ENCODE measurements at regions not wholly inside any gene's neighbourhood (a gene's known extent, or its start where the extent isn't known, plus 50 kb on each side); places are given as distances from the start of the nearest gene placed in this dataset.

DNA sequence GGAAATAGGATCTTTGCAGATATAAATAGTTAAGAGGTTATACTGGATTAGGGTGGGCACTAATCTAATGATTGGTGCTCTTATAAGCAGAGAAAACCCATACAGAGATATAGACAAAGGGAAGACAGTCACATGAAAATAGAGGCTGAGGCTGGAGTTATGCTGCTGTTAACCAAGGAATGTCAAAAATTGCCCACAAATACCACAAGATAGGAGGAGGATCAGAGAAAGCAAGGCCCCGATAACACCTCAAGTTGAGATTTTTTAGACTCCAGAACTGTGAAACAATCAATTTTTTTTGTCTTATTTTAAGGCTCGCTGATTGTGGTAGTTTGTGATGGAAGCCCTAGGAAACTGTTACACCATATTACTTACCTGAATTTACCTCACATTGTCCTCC is 513.2 kb downstream of the COL11A1 start:
- Histone ChIP-seq H3K36me3 (ENCODE audit: control insufficient read depth, insufficient read depth, low read length) (no peaks in the 10 kb centered on the region), H3K4me1 (ENCODE audit: control insufficient read depth, insufficient read depth, low read length) (0 out of 2 replicates have a peak, but pooled peaks cover 3% of the 10 kb centered on the region), H3K27me3 (ENCODE audit: control insufficient read depth, insufficient read depth, low read length) (no peaks in the 10 kb centered on the region), H3K9ac (ENCODE audit: low read depth, low read length) (no peak overlapping the region), H3K9me3 (ENCODE audit: control insufficient read depth, insufficient read depth, low read length) (no peaks in the 10 kb centered on the region), H3K27ac (ENCODE audit: low read depth, low read length) (no peak overlapping the region), H3K4me3 (ENCODE audit: low read depth, low read length) (no peak overlapping the region)

GRCh38 chr1:102593276-102593675 is 515.0 kb downstream of the COL11A1 start:
- no peaks in the 10 kb centered on the region for H3K27me3 ChIP-seq (ENCODE audit: control insufficient read depth, insufficient read depth, low read length)
- H3K9ac ChIP-seq (ENCODE audit: low read depth, low read length), result no peak overlapping the region
- H3K9me3 ChIP-seq (ENCODE audit: control insufficient read depth, insufficient read depth, low read length), result no peaks in the 10 kb centered on the region
- 0 out of 2 replicates have a peak, but pooled peaks cover 3% of the 10 kb centered on the region for H3K4me1 ChIP-seq (ENCODE audit: control insufficient read depth, insufficient read depth, low read length)
- H3K4me3 ChIP-seq (ENCODE audit: low read depth, low read length), result no peak overlapping the region
- H3K27ac ChIP-seq (ENCODE audit: low read depth, low read length), result no peak overlapping the region
- H3K36me3 ChIP-seq (ENCODE audit: control insufficient read depth, insufficient read depth, low read length), result no peaks in the 10 kb centered on the region

DNA sequence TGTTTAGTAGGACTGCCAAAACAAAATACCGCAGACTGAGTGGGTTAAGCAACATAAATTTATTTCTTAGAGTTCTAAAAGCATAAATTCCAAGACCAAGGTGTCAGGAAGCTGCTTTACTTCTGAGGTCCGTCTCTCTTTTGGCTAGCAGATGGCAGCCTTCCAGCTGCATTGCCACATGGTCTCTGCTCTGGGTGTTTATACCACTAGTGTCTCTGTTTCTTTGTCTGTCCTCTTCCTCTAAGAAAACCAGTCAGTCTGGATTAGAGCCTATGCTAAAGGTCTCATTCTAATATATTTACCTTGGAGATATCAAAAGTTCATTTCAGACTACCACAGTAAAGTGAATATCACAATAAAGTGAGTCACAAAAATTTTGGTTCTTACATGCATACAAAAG is 519.8 kb downstream of the COL11A1 start:
- Histone ChIP-seq H3K4me3 (ENCODE audit: low read depth, low read length) (no peak overlapping the region), H3K9ac (ENCODE audit: low read depth, low read length) (no peak overlapping the region), H3K4me1 (ENCODE audit: control insufficient read depth, insufficient read depth, low read length) (no peaks in the 10 kb centered on the region), H3K9me3 (ENCODE audit: control insufficient read depth, insufficient read depth, low read length) (no peaks in the 10 kb centered on the region), H3K36me3 (ENCODE audit: control insufficient read depth, insufficient read depth, low read length) (no peaks in the 10 kb centered on the region), H3K27ac (ENCODE audit: low read depth, low read length) (no peak overlapping the region), H3K27me3 (ENCODE audit: control insufficient read depth, insufficient read depth, low read length) (no peaks in the 10 kb centered on the region)

DNA sequence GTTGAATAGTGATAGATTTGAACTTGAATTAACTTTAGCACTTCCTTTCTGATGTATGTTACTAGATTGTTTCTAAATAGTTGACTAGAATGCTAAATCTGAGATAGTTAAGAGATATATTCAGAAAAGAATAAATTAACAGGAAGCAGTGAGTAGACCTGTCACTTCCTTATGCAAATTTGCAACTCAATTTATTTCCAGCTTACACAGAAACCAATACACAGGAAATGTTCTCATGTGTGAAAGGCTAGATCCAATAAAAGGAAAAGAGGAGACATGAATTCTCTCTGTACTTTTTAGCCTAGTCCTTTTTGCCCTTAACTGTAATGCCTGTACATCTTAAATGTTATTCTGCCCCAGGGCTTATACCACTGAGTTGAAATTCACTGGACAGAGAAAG is 522.3 kb downstream of the COL11A1 start:
- H3K4me1 ChIP-seq (ENCODE audit: control insufficient read depth, insufficient read depth, low read length), result no peaks in the 10 kb centered on the region
- H3K9me3 ChIP-seq (ENCODE audit: control insufficient read depth, insufficient read depth, low read length), result no peaks in the 10 kb centered on the region
- H3K4me3 ChIP-seq (ENCODE audit: low read depth, low read length), result no peak overlapping the region
- no peaks in the 10 kb centered on the region for H3K27me3 ChIP-seq (ENCODE audit: control insufficient read depth, insufficient read depth, low read length)
- no peak overlapping the region for H3K9ac ChIP-seq (ENCODE audit: low read depth, low read length)
- no peak overlapping the region for H3K27ac ChIP-seq (ENCODE audit: low read depth, low read length)
- H3K36me3 ChIP-seq (ENCODE audit: control insufficient read depth, insufficient read depth, low read length), result no peaks in the 10 kb centered on the region

- Histone ChIP-seq H3K27ac (ENCODE audit: low read depth, low read length) (no peak overlapping the region), H3K9ac (ENCODE audit: low read depth, low read length) (no peak overlapping the region), H3K27me3 (ENCODE audit: control insufficient read depth, insufficient read depth, low read length) (no peaks in the 10 kb centered on the region), H3K36me3 (ENCODE audit: control insufficient read depth, insufficient read depth, low read length) (no peaks in the 10 kb centered on the region), H3K9me3 (ENCODE audit: control insufficient read depth, insufficient read depth, low read length) (no peaks in the 10 kb centered on the region), H3K4me3 (ENCODE audit: low read depth, low read length) (no peak overlapping the region), H3K4me1 (ENCODE audit: control insufficient read depth, insufficient read depth, low read length) (no peaks in the 10 kb centered on the region)
These were observed 527.5 kb downstream of the COL11A1 start for GRCh38 chr1:102580806-102581205.

DNA sequence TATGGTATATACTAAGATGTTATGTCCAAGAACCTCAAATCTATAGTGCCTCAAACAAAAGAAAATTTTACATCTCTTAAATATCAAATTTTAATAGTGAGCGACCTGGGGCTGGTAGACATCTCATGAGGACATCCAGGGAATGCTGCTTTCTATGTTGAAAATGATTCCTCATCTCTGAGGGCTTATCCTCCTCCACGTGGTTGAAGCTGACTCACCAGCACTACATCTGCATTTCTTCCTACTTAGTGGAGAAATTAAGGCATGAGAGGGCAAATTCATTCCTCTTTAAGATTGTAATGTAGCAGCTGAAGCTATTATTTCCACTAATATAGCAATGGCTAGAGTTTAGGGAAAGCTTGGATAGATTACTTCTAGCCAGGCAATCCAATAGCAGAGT is 529.5 kb downstream of the COL11A1 start:
- H3K27me3 ChIP-seq (ENCODE audit: control insufficient read depth, insufficient read depth, low read length), result no peaks in the 10 kb centered on the region
- no peak overlapping the region for H3K9ac ChIP-seq (ENCODE audit: low read depth, low read length)
- no peaks in the 10 kb centered on the region for H3K36me3 ChIP-seq (ENCODE audit: control insufficient read depth, insufficient read depth, low read length)
- H3K9me3 ChIP-seq (ENCODE audit: control insufficient read depth, insufficient read depth, low read length), result no peaks in the 10 kb centered on the region
- H3K27ac ChIP-seq (ENCODE audit: low read depth, low read length), result no peak overlapping the region
- no peaks in the 10 kb centered on the region for H3K4me1 ChIP-seq (ENCODE audit: control insufficient read depth, insufficient read depth, low read length)
- H3K4me3 ChIP-seq (ENCODE audit: low read depth, low read length), result no peak overlapping the region

- Histone ChIP-seq H3K36me3 (ENCODE audit: control insufficient read depth, insufficient read depth, low read length) (no peaks in the 10 kb centered on the region), H3K27me3 (ENCODE audit: control insufficient read depth, insufficient read depth, low read length) (no peaks in the 10 kb centered on the region), H3K9ac (ENCODE audit: low read depth, low read length) (no peak overlapping the region), H3K9me3 (ENCODE audit: control insufficient read depth, insufficient read depth, low read length) (no peaks in the 10 kb centered on the region), H3K4me3 (ENCODE audit: low read depth, low read length) (no peak overlapping the region), H3K27ac (ENCODE audit: low read depth, low read length) (no peak overlapping the region), H3K4me1 (ENCODE audit: control insufficient read depth, insufficient read depth, low read length) (no peaks in the 10 kb centered on the region)
These were observed 535.7 kb downstream of the COL11A1 start for GRCh38 chr1:102572637-102573036.

DNA sequence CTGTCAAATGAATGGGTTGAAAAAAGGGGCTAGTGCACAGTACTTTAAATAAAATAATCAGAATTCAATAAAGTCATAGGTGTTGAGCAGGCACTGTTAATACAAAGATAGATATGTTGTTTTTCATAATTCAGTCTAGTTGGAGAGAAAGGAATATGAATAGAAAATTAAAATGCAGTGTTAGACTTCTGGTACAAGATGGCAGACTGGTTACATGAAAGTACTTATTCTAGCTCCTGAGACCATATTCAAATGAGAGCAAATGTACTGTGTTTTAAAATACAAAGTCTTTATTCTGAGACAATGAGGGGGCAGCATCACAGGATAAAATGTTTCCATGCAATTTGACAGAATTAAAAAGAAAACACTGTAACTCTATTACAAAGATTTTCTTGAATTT is 542.1 kb downstream of the COL11A1 start:
- Histone ChIP-seq H3K9ac (ENCODE audit: low read depth, low read length) (no peak overlapping the region), H3K4me3 (ENCODE audit: low read depth, low read length) (no peak overlapping the region), H3K9me3 (ENCODE audit: control insufficient read depth, insufficient read depth, low read length) (no peaks in the 10 kb centered on the region), H3K27ac (ENCODE audit: low read depth, low read length) (no peak overlapping the region), H3K27me3 (ENCODE audit: control insufficient read depth, insufficient read depth, low read length) (no peaks in the 10 kb centered on the region), H3K4me1 (ENCODE audit: control insufficient read depth, insufficient read depth, low read length) (no peaks in the 10 kb centered on the region), H3K36me3 (ENCODE audit: control insufficient read depth, insufficient read depth, low read length) (no peaks in the 10 kb centered on the region)

DNA sequence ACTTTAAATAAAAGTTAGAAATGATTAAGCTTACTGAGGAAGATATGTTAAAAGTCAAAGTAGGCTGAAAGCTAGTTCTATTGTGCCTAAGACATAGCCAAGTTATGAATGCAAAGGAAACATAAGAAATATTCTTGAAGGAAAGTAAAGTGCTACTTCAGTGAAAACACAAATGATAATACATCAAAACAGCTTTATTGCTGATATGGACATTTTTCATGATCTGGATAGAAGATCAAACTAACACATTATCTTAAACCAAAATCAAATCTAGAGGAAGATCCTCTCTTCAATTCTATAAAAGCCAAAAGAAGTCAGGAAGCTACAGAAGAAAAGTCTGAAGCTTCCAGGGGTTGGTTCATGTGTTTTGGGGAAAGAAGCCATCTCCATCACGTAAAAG is 545.9 kb downstream of the COL11A1 start:
- no peak overlapping the region for H3K27ac ChIP-seq (ENCODE audit: low read depth, low read length)
- no peak overlapping the region for H3K9ac ChIP-seq (ENCODE audit: low read depth, low read length)
- H3K27me3 ChIP-seq (ENCODE audit: control insufficient read depth, insufficient read depth, low read length), result no peaks in the 10 kb centered on the region
- no peaks in the 10 kb centered on the region for H3K4me1 ChIP-seq (ENCODE audit: control insufficient read depth, insufficient read depth, low read length)
- no peaks in the 10 kb centered on the region for H3K36me3 ChIP-seq (ENCODE audit: control insufficient read depth, insufficient read depth, low read length)
- H3K4me3 ChIP-seq (ENCODE audit: low read depth, low read length), result no peak overlapping the region
- no peaks in the 10 kb centered on the region for H3K9me3 ChIP-seq (ENCODE audit: control insufficient read depth, insufficient read depth, low read length)

GRCh38 chr1:102550729-102551384 is 554.1 kb upstream of the OLFM3 start:
- Histone ChIP-seq H3K9me3 (ENCODE audit: control insufficient read depth, insufficient read depth, low read length) (no peaks in the 10 kb centered on the region; the same call in 1 of the 2 replicates), H3K9ac (ENCODE audit: low read depth, low read length) (no peak overlapping the region), H3K27me3 (ENCODE audit: control insufficient read depth, insufficient read depth, low read length) (no peaks in the 10 kb centered on the region), H3K4me1 (ENCODE audit: control insufficient read depth, insufficient read depth, low read length) (no peaks in the 10 kb centered on the region), H3K4me3 (ENCODE audit: low read depth, low read length) (no peak overlapping the region), H3K36me3 (ENCODE audit: control insufficient read depth, insufficient read depth, low read length) (no peaks in the 10 kb centered on the region), H3K27ac (ENCODE audit: low read depth, low read length) (no peak overlapping the region)

GRCh38 chr1:102546251-102546650 is 549.5 kb upstream of the OLFM3 start:
- no peak overlapping the region for H3K9ac ChIP-seq (ENCODE audit: low read depth, low read length)
- H3K4me3 ChIP-seq (ENCODE audit: low read depth, low read length), result no peak overlapping the region
- H3K4me1 ChIP-seq (ENCODE audit: control insufficient read depth, insufficient read depth, low read length), result no peaks in the 10 kb centered on the region

More at GRCh38 chr1:102546251-102546650, 549.5 kb upstream of the OLFM3 start:
- Histone ChIP-seq H3K27me3 (ENCODE audit: control insufficient read depth, insufficient read depth, low read length) (no peaks in the 10 kb centered on the region), H3K36me3 (ENCODE audit: control insufficient read depth, insufficient read depth, low read length) (no peaks in the 10 kb centered on the region), H3K27ac (ENCODE audit: low read depth, low read length) (no peak overlapping the region), H3K9me3 (ENCODE audit: control insufficient read depth, insufficient read depth, low read length) (no peaks in the 10 kb centered on the region)
